SK-N-SH treated with all-trans-retinoic acid at 6 μM for 48 hours (cell line): ENCODE measurements at regions not wholly inside any gene's neighbourhood (a gene's known extent, or its start where the extent isn't known, plus 50 kb on each side); places are given as distances from the start of the nearest gene placed in this dataset.

Experiments used
- ATAC-seq: fragments of 200-7000 bp; cut with Tn5 transposase; 3 replicates; pipeline ENCODE4 v1.9.1; 2020; ENCODE audit warnings: mild to moderate bottlenecking, moderate library complexity
- ARNTL ChIP-seq: fragments of 450-650 bp; formaldehyde crosslinking; IDR thresholded peaks from 2 replicates; pipeline ENCODE4 v1.5.0; 2020; ENCODE audit warnings: low read depth, mild to moderate bottlenecking, moderate library complexity, borderline replicate concordance
- CREB5 ChIP-seq: fragments of 250-450 bp; sonication (Bioruptor Pico); IDR thresholded peaks from 2 replicates; pipeline ENCODE4 v1.5.1; 2020; ENCODE audit warnings: low read depth, mild to moderate bottlenecking, moderate library complexity
- CSDC2 ChIP-seq: fragments of 250-450 bp; sonication (Bioruptor Pico); IDR thresholded peaks from 2 replicates; pipeline ENCODE4 v1.5.0; 2020; ENCODE audit warnings: mild to moderate bottlenecking, moderate library complexity
- CSRNP3 ChIP-seq: fragments of 250-450 bp; sonication (Bioruptor Pico); IDR thresholded peaks from 2 replicates; pipeline ENCODE4 v1.5.1; 2021; ENCODE audit warnings: mild to moderate bottlenecking, moderate library complexity
- ESRRG ChIP-seq: fragments of 250-450 bp; sonication (Bioruptor Pico); IDR thresholded peaks from 2 replicates; pipeline ENCODE4 v1.6.1; 2021; ENCODE audit warnings: mild to moderate bottlenecking
- GLIS3 ChIP-seq: fragments of 250-450 bp; sonication (Bioruptor Pico); IDR thresholded peaks from 2 replicates; pipeline ENCODE4 v1.5.0; 2020; ENCODE audit warnings: mild to moderate bottlenecking, moderate library complexity
- OSR1 ChIP-seq: fragments of 250-450 bp; sonication (Bioruptor Pico); IDR thresholded peaks from 2 replicates; pipeline ENCODE4 v1.8.0; 2022; ENCODE audit warnings: moderate library complexity, mild to moderate bottlenecking, inconsistent platforms
- PATZ1 ChIP-seq: fragments of 250-450 bp; sonication (Bioruptor Pico); IDR thresholded peaks from 2 replicates; pipeline ENCODE4 v1.8.0; 2020; ENCODE audit warnings: mild to moderate bottlenecking, moderate library complexity, borderline replicate concordance
- POU6F1 ChIP-seq: fragments of 250-450 bp; sonication (Bioruptor Pico); IDR thresholded peaks from 2 replicates; pipeline ENCODE4 v1.8.0; 2021; ENCODE audit warnings: low read depth, mild to moderate bottlenecking, moderate library complexity, borderline replicate concordance
- PPARA ChIP-seq: fragments of 250-450 bp; sonication (Bioruptor Pico); IDR thresholded peaks from 2 replicates; pipeline ENCODE4 v1.5.0; 2020; ENCODE audit warnings: mild to moderate bottlenecking, borderline replicate concordance
- RARB ChIP-seq: fragments of 250-450 bp; sonication (Bioruptor Pico); IDR thresholded peaks from 2 replicates; pipeline ENCODE4 v1.8.0; 2021; ENCODE audit warnings: mild to moderate bottlenecking, moderate library complexity
- SNAI2 ChIP-seq: fragments of 250-450 bp; sonication (Bioruptor Pico); IDR thresholded peaks from 2 replicates; pipeline ENCODE4 v1.5.0; 2020; ENCODE audit warnings: mild to moderate bottlenecking, moderate library complexity
- TCF4 ChIP-seq: fragments of 250-450 bp; sonication (Bioruptor Pico); IDR thresholded peaks from 2 replicates; pipeline ENCODE4 v1.8.0; 2021; ENCODE audit warnings: mild to moderate bottlenecking, moderate library complexity, borderline replicate concordance
- TSHZ2 ChIP-seq: fragments of 250-450 bp; sonication (Bioruptor Pico); IDR thresholded peaks from 2 replicates; pipeline ENCODE4 v1.5.0; 2020; ENCODE audit warnings: mild to moderate bottlenecking, moderate library complexity
- ZC3H10 ChIP-seq: fragments of 250-450 bp; sonication (Bioruptor Pico); IDR thresholded peaks from 2 replicates; pipeline ENCODE4 v1.5.1; 2021; ENCODE audit warnings: mild to moderate bottlenecking, moderate library complexity
- ZFP3 ChIP-seq: fragments of 250-450 bp; sonication (Bioruptor Pico); IDR thresholded peaks from 2 replicates; pipeline ENCODE4 v1.5.0; 2020; ENCODE audit warnings: mild to moderate bottlenecking, moderate library complexity
- ZNF565 ChIP-seq: fragments of 450-650 bp; formaldehyde crosslinking; conservative IDR thresholded peaks from 2 replicates; pipeline ENCODE4 v1.5.0; 2020; ENCODE audit warnings: low read depth, mild to moderate bottlenecking, moderate library complexity
- ZNF70 ChIP-seq: fragments of 450-650 bp; formaldehyde crosslinking; IDR thresholded peaks from 2 replicates; pipeline ENCODE4 v1.5.0; 2020; ENCODE audit warnings: mild to moderate bottlenecking, moderate library complexity

GRCh38 chr2:71928734-71929481 lies 218.8 kb downstream of the CYP26B1 start:
- TF ChIP-seq ZC3H10 (CRISPR knock-in tag) (no peak), CSRNP3 (CRISPR knock-in tag) (no peak), ARNTL (CRISPR knock-in tag) (no peak), SNAI2 (no peak), ZNF565 (no peak), TSHZ2 (CRISPR knock-in tag) (no peak), OSR1 (CRISPR knock-in tag) (no peak), CREB5 (CRISPR knock-in tag) (no peak), ZFP3 (CRISPR knock-in tag) (no peak), CSDC2 (no peak)
- ATAC-seq, result no peak

GRCh38 chr2:71927757-71928715 lies 219.6 kb downstream of the CYP26B1 start:
- no peak for ATAC-seq
- no peak for TF ChIP-seq TCF4 (CRISPR knock-in tag)
- no peak for TF ChIP-seq PPARA (CRISPR knock-in tag)
- TF ChIP-seq CREB5 (CRISPR knock-in tag), result no peak
- TF ChIP-seq, all 23 proteins: peak for 0

GRCh38 chr2:71926876-71927756 lies 220.5 kb downstream of the CYP26B1 start:
- ATAC-seq, result no peak
- TF ChIP-seq GLIS3, result no peak
- no peak for TF ChIP-seq PATZ1 (CRISPR knock-in tag)
- no peak for TF ChIP-seq ESRRG (CRISPR knock-in tag)
- TF ChIP-seq CSRNP3 (CRISPR knock-in tag), result no peak
- TF ChIP-seq ZFP3 (CRISPR knock-in tag), result no peak
- TF ChIP-seq TCF4 (CRISPR knock-in tag), result no peak
- TF ChIP-seq ARNTL (CRISPR knock-in tag), result no peak
- TF ChIP-seq RARB (CRISPR knock-in tag), result no peak
- TF ChIP-seq POU6F1 (CRISPR knock-in tag), result no peak
- TF ChIP-seq ZNF70, result no peak
